ENCODE measurements at regions not wholly inside any gene's neighbourhood (a gene's known extent, or its start where the extent isn't known, plus 50 kb on each side); places are given as distances from the start of the nearest gene placed in this dataset.

DNA sequence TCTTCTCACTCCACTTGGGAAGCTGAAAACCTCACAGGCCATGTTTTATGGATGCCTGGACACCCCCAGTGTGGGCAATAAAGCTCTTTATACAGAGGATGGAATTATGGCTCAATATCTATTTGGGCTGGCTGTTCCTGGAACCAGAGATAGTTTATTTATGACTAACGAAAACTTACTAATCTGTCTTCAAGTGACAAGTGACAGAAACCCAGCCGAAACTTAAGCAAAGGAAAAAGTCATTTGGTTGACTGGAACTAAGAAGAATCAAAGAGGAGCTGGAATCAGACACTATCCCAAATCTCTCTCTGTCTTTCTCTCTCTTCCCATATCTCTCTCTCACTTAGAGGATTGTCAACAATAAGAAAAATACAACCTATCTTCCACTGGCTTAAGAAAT lies 78.3 kb upstream of the CDK6 start:
- ChIA-PET CTCF (interaction anchor here (0.7 to 0.8 kb wide), 2 partner anchors 82 to 1476 kb away, joined by 3 read pairs; no protein-coding TSS in a partner anchor), POLR2A (no interaction called here)
- Histone ChIP-seq H3F3A (replicated peaks; ENCODE audit: insufficient read depth) (no peaks in the 10 kb centered on the region), H3K79me2 (ENCODE audit: insufficient read depth) (no peaks in the 10 kb centered on the region), H3K4me2 (no peak overlapping the region), H3K9me3 (no peaks in the 10 kb centered on the region), H2AFZ (ENCODE audit: low read depth) (no peak overlapping the region; the same call in 1 of the 2 replicates), H3K4me3 (ENCODE audit: low read depth in 2 of 2, low read length in 1 of 2) (no peak overlapping the region), H4K20me1 (ENCODE audit: insufficient read depth) (no peaks in the 10 kb centered on the region), H3K27me3 (ENCODE audit: insufficient read depth) (no peaks in the 10 kb centered on the region), H3K9ac (no peak overlapping the region), H3K4me1 (ENCODE audit: control insufficient read depth in 1 of 2, insufficient read depth in 2 of 2, low read depth in 1 of 2, low read length in 1 of 2) (peaks cover 7 to 12% of the 10 kb centered on the region in 2 experiments; a peak in 3 of 4 replicates), H3K9me2 (no peaks in the 10 kb centered on the region), H3K27ac (ENCODE audit: low read depth in 2 of 2, low read length in 1 of 2) (no peak overlapping the region), H3K36me3 (replicated peaks in 1 of 2; ENCODE audit: control insufficient read depth in 1 of 2, insufficient read depth in 2 of 2, low read length in 1 of 2) (no peaks in the 10 kb centered on the region)
- 75% methylated on average over 2 of the region's 2 CpGs for WGBS (ENCODE audit: low lambda C conversion rate)
- no peak for DNase-seq
- TF ChIP-seq SMC3 (IDR thresholded peaks at IDR 0.05; ENCODE audit: low read depth, low read length) (no peak), YY1 (IDR thresholded peaks at IDR 0.05; ENCODE audit: low read depth) (no peak), FOSL2 (IDR thresholded peaks at IDR 0.05; ENCODE audit: borderline replicate concordance, low read depth) (no peak)
- TF ChIP-seq, protein P1, sequence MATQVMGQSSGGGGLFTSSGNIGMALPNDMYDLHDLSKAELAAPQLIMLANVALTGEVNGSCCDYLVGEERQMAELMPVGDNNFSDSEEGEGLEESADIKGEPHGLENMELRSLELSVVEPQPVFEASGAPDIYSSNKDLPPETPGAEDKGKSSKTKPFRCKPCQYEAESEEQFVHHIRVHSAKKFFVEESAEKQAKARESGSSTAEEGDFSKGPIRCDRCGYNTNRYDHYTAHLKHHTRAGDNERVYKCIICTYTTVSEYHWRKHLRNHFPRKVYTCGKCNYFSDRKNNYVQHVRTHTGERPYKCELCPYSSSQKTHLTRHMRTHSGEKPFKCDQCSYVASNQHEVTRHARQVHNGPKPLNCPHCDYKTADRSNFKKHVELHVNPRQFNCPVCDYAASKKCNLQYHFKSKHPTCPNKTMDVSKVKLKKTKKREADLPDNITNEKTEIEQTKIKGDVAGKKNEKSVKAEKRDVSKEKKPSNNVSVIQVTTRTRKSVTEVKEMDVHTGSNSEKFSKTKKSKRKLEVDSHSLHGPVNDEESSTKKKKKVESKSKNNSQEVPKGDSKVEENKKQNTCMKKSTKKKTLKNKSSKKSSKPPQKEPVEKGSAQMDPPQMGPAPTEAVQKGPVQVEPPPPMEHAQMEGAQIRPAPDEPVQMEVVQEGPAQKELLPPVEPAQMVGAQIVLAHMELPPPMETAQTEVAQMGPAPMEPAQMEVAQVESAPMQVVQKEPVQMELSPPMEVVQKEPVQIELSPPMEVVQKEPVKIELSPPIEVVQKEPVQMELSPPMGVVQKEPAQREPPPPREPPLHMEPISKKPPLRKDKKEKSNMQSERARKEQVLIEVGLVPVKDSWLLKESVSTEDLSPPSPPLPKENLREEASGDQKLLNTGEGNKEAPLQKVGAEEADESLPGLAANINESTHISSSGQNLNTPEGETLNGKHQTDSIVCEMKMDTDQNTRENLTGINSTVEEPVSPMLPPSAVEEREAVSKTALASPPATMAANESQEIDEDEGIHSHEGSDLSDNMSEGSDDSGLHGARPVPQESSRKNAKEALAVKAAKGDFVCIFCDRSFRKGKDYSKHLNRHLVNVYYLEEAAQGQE (IDR thresholded peaks at IDR 0.05; ENCODE audit: low read depth, low read length): no peak

DNA sequence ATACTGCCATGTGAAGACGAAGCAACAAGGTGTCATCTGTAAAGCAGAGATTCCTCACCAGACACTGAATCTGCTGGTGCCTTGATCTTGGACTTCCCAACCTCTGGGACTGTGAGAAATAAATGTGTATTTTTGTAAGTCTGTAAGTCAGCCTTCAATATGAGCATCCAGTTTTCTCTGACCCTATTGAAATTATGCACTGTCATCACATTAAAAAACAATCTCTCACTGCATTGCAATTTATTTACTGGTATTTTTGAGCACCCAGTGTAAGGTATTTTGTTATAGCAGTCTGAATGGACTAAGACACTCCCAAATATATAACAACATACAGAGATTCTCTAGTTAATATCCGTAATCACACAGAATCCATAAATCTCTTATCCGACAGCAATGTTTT lies 77.5 kb upstream of the CDK6 start:
- H3K27me3 ChIP-seq (ENCODE audit: insufficient read depth): no peaks in the 10 kb centered on the region
- H3K4me3 ChIP-seq (ENCODE audit: low read depth in 2 of 2, low read length in 1 of 2): no peak overlapping the region
- H3K9ac ChIP-seq: no peak overlapping the region
- H3K27ac ChIP-seq (ENCODE audit: low read depth in 2 of 2, low read length in 1 of 2): no peak overlapping the region
- H3K9me2 ChIP-seq: no peaks in the 10 kb centered on the region
- no peak for TF ChIP-seq POLR2AphosphoS5 (IDR thresholded peaks at IDR 0.05; ENCODE audit: low read depth, low read length)
- TF ChIP-seq CHD2 (IDR thresholded peaks at IDR 0.05; ENCODE audit: low read length, partially characterized antibody): no peak
- no peak for TF ChIP-seq TEAD4 (IDR thresholded peaks at IDR 0.05; ENCODE audit: borderline replicate concordance, insufficient read depth)
- TF ChIP-seq GABPA (IDR thresholded peaks at IDR 0.05; ENCODE audit: low read depth): no peak
- TF ChIP-seq NRF1 (IDR thresholded peaks at IDR 0.05; ENCODE audit: low read depth, low read length): no peak
- TF ChIP-seq NFIC (IDR thresholded peaks at IDR 0.05; ENCODE audit: borderline replicate concordance): no peak
- TF ChIP-seq YY1 (IDR thresholded peaks at IDR 0.05; ENCODE audit: low read depth): no peak
- TF ChIP-seq RFX5 (IDR thresholded peaks at IDR 0.05; ENCODE audit: low read length): no peak
- H3K79me2 ChIP-seq (ENCODE audit: insufficient read depth): no peaks in the 10 kb centered on the region
- no peaks in the 10 kb centered on the region for H3K9me3 ChIP-seq
- no peaks in the 10 kb centered on the region for H4K20me1 ChIP-seq (ENCODE audit: insufficient read depth)
- DNase-seq: no peak
- H3K4me1 ChIP-seq (ENCODE audit: control insufficient read depth in 1 of 2, insufficient read depth in 2 of 2, low read depth in 1 of 2, low read length in 1 of 2): peaks cover 7 to 12% of the 10 kb centered on the region in 2 experiments; a peak in 3 of 4 replicates
- WGBS (ENCODE audit: low lambda C conversion rate): 83% methylated on average over 3 of the region's 3 CpGs
- no peaks in the 10 kb centered on the region for H3K36me3 ChIP-seq (replicated peaks in 1 of 2; ENCODE audit: control insufficient read depth in 1 of 2, insufficient read depth in 2 of 2, low read length in 1 of 2)
- no peak overlapping the region for H2AFZ ChIP-seq (ENCODE audit: low read depth)
- ChIA-PET POLR2A (no interaction called here), CTCF (no interaction called here)
- H3K4me2 ChIP-seq: no peak overlapping the region
- no peaks in the 10 kb centered on the region for H3F3A ChIP-seq (replicated peaks; ENCODE audit: insufficient read depth)

Measured in SK-N-SH (cell line).